SK-MEL-5 (cell line): ENCODE measurements at regions not wholly inside any gene's neighbourhood (a gene's known extent, or its start where the extent isn't known, plus 50 kb on each side); places are given as distances from the start of the nearest gene placed in this dataset.
"Not testable (repeated sequence)": the region's sequence is repeated elsewhere in the genome, so short reads cannot be mapped to it uniquely, and the experiment has no call there.

Experiments
- DNase-seq: peaks from one replicate; pipeline ENCODE4 v3.0.0-alpha.2; 2016; ENCODE audit warnings: low read depth, low spot score
- in situ Hi-C: cut with HindIII; loops from 2 replicates; pipeline ENCODE4 v1.10.0; 2016; ENCODE audit warnings: low sequenced_read_pairs, high pct_unique_total_duplicates, low pct_unique_long_range_greater_than_20kb

DNA sequence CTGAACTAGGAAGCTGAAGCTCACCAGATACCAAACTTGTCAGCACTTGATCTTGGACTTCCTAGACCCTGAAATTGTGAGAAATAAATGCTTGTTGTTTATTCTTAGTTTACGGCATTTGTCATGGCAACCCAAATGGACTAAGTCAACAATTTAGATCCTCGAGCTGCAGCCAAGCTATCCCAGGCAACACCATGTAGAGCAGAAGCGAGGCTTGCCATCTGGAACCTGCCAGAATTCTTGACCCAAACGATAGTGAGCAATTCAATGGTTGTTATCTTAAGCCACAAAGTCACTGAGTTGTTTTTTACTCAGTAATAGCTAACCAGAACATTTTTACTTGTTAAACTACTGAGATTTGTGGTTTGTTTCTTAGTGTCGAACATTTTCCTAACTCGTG is 458.5 kb upstream of the FLRT2 start:
- DNase-seq = peak; percentile 21
- in situ Hi-C loops = no loop called here

DNA sequence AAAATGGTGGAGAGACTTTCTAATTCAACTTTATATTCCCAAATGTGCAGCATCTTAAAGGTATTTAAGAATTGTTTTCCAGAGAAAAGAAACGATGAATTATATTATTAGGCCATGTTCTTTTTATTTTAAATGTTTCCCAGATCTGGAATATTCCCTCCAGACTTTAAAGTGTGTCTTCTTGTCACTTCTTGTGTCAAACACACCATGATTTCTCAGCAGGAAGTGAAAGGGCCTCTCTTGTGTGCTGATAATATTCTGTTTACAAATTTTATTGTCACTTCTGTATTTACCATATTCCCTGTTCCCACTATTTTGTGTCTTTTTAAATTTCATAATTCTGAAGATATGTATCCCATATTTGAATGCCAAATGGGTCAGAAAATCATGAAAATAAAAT is 455.0 kb upstream of the FLRT2 start:
- in situ Hi-C loops = no loop called here

GRCh38 chr14:85075694-85076476 is 454.1 kb upstream of the FLRT2 start:
- no peak for DNase-seq

More for the DNA sequence above, 455.0 kb upstream of the FLRT2 start:
- DNase-seq = no peak

GRCh38 chr14:85077716-85078115 is 452.2 kb upstream of the FLRT2 start:
- DNase-seq, in situ Hi-C loops: not testable (repeated sequence)

More at GRCh38 chr14:85075694-85076476, 454.1 kb upstream of the FLRT2 start:
- in situ Hi-C loops = no loop called here

DNA sequence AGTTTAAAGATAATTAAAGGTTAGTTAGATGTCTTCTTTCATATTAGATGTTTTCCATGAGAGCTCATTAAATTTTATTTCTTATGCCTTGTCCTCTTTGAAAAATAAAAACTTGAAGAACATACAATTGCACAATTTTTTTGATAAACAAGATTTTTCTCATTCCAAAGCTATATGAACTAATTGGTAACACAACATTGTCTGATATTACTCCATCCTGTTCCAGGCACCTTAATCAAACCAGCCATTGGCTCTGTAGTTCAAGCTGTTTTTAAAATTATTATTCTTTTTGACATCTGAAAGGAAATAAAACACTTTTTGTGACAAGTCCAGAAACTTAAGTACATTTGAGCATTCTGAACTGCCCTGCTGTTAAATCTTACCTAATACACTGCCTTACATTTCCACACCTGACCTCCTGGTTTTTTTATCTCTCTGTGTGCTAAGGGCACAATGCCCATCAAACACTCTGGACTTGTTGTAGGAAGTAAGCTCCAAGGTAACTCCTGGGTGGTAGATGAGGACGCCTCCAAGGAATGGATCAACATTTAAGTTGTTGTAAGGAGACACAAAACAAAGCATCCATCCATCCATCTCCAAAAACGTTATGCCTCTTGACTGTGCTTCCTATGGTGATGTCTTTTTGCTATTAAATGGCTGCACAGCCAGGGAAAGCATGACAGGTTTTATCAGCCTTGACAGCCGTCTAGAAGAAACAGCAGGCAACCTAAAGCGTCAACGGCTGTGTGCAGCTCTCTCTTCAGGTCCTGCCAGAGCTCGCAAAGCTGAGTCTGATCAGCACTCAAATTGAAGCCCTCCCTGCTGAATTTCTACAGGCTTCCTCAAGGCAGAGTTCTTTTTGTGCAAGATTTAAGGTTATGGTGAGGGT is 449.9 kb upstream of the FLRT2 start:
- no peak for DNase-seq
- in situ Hi-C loops = no loop called here

- in situ Hi-C loops = no loop called here
- no peak for DNase-seq
Measured at GRCh38 chr14:85084344-85084743, 445.6 kb upstream of the FLRT2 start.

GRCh38 chr14:85085981-85086380 is 444.0 kb upstream of the FLRT2 start:
- DNase-seq = no peak
- in situ Hi-C loops = no loop called here

DNA sequence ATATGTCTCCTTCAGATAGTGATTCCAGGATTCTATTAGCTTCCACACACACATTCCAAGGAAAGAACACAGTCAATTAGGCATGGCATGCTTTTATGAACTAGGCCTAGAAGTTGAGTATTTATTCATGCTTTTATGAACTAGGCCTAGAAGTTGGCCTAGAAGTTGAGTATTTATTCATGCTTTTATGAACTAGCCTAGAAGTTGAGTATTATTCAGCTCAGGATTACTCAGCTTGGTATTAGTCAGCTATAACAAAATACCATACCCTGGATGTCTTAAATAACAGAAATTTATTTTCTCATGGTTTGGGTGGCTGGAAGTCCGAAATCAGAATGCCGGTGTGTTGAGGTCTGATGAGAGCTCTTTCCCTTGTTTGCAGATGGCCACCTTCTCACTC is 442.7 kb upstream of the FLRT2 start:
- no peak for DNase-seq
- in situ Hi-C loops = no loop called here

DNA sequence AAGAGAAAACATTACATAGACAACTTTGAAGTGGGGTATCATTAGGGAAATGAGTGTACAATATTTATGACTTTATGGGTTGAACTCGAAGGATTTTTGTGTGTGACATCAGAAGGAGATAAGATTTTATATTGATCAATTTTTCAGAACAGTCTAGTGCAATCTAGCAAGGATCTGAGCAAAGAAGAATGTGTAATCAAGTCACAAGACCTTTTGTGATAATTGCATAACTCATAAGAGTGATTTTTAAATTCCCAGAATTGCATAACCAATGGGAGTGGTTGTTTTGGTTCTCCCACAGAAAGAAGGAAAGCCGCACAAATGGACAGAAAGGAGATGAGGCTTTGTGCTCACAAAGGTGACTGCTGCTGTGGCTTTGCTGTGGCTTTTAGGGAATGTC is 441.8 kb upstream of the FLRT2 start:
- in situ Hi-C loops = no loop called here
- DNase-seq = no peak

DNA sequence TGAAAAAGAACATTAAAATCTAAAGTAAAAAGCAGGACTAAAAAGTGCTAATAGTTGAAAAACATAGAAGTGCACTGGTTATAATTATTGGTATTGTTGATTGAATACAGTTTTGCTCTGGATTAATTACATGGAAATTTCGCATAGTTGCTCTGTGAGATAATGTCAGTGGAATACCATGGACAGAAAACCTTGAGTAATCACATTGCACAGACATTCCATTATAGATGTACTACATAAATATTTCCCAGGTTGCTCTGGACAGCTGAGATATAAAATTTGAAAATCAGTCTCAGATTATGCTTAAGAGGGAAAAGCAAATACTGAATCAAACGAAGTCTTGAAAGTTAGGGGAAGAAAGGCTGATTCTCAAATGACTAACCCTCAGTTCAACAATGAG is 439.3 kb upstream of the FLRT2 start:
- in situ Hi-C loops = no loop called here
- no peak for DNase-seq

DNA sequence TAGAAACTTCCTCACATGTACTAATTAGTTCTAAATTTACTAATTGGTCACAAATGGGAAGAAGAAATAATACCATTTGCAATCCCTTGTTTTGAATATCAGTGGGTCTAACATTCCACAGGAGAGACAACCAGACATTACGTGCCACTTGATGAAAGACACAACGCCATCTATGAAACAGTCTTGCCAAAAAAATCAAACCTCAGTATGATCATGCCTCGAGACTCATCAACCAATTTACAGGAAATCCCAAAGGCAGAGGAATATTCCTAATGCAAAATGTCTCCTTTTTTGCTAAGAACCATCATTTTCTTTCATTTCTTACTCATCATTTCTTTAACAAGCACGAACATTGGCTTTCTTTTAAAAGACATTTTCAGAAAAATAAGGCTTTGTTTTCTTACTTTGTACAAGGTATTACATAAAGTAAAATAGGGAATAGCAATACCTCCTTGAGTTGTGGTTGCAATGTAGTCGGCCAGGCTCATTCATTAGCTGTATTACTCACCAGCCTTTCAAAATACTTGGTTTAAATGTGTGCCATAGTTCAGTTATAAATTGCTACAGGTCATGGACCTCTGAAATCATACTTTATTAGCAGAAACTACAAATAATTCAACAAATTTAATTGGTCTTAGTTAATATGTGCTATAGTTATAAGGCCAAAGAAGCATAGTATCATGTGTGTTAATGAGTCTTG is 436.2 kb upstream of the FLRT2 start:
- in situ Hi-C loops = no loop called here
- DNase-seq = no peak

DNA sequence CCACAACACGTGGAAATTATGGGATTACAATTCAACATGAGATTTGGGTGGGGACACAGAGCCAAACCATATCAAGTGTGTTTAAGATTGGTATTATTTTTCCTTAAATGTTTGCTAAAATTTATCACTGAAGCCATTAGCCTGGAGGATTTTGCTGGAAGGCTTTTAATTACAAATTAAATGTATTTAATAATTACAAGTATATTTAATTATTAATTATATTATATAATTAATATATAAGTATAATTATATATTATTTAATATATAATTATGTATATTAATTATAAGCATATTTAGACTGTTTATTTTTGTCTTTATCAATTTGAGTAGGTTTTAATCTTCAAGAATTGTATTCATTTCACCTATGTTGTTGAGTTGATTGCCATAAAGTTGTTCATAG is 427.4 kb upstream of the FLRT2 start:
- in situ Hi-C loops = no loop called here
- no peak for DNase-seq

DNA sequence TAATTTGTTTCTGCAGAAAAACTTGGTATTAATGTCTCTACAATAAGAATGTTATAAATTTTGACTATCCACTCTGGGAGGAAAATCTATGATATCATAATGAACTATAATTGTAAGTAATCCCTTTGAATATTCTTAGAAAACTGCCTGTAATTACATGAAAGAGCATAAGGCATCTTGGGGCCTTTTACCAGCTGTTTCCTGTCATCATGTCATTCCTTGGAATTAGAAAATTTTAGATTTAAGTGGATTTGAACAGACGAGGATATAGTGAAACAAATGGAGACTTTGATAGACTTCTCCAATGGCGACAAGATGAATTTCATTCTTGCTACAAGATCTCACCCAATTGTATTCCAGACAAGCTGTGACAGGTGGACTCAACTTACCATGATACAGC is 423.4 kb upstream of the FLRT2 start:
- in situ Hi-C loops = no loop called here

DNA sequence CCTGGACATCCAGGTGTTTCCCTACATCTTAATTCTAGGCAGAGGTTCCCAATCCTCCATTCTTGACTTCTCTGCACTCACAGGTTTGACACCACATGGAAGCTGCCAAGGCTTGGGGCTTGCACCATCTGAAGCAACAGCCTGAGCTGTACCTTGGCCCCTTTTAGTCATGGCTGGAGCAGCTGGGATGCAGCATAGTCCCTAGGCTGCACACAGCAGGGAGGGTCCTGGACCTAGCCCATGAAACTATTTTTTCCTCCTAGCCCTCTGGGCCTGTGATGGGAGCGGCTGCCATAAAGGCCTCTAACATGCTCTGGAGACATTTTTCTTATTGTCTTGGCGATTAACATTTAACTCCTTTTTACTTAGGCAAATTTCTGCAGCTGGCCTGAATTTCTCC is 417.2 kb upstream of the FLRT2 start:
- in situ Hi-C loops = no loop called here
- no peak for DNase-seq

More for the DNA sequence above, 423.4 kb upstream of the FLRT2 start:
- no peak for DNase-seq

GRCh38 chr14:85115921-85116320 is 414.0 kb upstream of the FLRT2 start:
- in situ Hi-C loops = no loop called here
- no peak for DNase-seq

DNA sequence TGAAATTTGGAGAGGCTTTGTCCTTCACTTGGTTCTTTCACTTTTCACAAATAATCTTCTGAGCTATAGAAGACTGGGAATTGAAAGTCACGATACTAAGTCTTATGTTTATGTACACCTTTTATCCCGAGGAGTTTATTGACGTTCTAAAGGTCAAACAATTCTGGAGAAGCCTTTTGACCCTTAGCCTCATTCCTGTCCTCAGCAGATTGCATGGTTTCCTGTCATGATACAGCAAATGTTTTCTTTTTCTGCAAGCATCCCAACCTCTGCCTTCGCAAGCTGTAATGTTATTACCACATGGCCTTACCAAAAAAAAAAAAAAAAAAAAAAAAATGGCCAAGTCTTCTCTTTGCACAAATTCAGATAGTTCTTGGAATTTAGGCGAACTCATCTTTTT is 411.7 kb upstream of the FLRT2 start:
- in situ Hi-C loops = no loop called here
- no peak for DNase-seq

DNA sequence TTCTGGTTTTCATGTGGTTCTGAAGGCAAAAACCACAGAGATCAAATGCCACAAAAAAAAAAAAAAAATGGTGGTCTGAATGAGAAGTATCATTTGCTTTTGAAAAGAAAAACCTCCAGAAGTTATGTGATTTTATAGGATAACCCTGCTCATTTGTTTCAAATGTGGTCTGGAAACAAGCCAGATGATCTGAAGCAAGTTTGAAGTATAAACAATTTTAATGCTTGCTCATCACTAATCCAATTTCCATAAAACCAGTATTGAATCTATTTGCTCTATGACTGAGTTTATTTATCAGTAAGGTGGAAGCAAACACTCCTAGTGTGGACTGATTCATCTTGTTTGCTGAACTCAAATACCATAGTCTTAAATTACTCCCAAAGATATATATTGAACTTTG is 407.3 kb upstream of the FLRT2 start:
- in situ Hi-C loops = no loop called here
- no peak for DNase-seq

DNA sequence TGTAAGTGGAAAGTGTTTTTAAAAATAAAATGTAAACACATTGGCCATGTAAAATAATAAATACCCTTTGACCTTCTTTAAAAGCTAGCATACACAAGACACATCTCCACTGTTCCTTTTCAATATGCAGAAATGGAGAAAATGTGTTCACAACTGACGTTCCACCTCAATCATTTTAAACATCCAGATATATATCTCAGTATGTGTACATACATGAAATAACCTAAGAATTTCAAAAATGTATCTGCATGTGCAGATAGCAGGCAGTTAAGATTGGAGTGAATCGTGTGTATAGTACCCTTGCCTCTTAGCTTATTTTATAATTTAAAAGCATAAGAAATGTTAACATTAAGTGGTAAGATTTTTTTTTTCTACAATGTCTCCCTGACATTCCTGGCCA is 406.2 kb upstream of the FLRT2 start:
- DNase-seq = no peak
- in situ Hi-C loops = no loop called here
